MCF 10A (cell line): ENCODE measurements at regions not wholly inside any gene's neighbourhood (a gene's known extent, or its start where the extent isn't known, plus 50 kb on each side); places are given as distances from the start of the nearest gene placed in this dataset.

Experiments used
- BruUV-seq: library from RNA; stranded (reverse); fragments of 400-500 nt; replicated peaks from 2 replicates; lab custom pipeline; 2021; lab: Mats Ljungman, UMichigan
- CTCF ChIA-PET: fragments of 300-600 bp; sonication (Branson Sonifier 250); formaldehyde crosslinking; extraction: SDS; loops from one replicate; lab custom pipeline; 2021; ENCODE audit warnings: antibody characterized with exemption, inconsistent platforms; lab: Yijun Ruan, JAX
- POLR2A ChIA-PET: fragments of 300-600, 350-650 bp; sonication (Branson Sonifier 250); formaldehyde crosslinking; extraction: SDS; loops from one replicate; lab custom pipeline; 2020; ENCODE audit warnings: antibody characterized with exemption, inconsistent platforms; lab: Yijun Ruan, JAX
- DNase-seq: peaks from one replicate; pipeline ENCODE4 v3.0.0-alpha.2; 2018; ENCODE audit not compliant: unreplicated experiment
- H3K27ac Mint-ChIP-seq: one replicate; pipeline ENCODE4 v1.8.0; 2022; ENCODE audit warnings: mild to moderate bottlenecking, low read depth, mixed read lengths; ENCODE audit not compliant: unreplicated experiment
- H3K27me3 Mint-ChIP-seq: one replicate; pipeline ENCODE4 v1.8.0; 2022; ENCODE audit warnings: mixed read lengths; ENCODE audit not compliant: insufficient read depth, unreplicated experiment
- H3K36me3 Mint-ChIP-seq: one replicate; pipeline ENCODE4 v1.8.0; 2022; ENCODE audit warnings: mild to moderate bottlenecking, moderate library complexity, mixed read lengths; ENCODE audit not compliant: insufficient read depth, unreplicated experiment
- H3K4me1 Mint-ChIP-seq: one replicate; pipeline ENCODE4 v1.8.0; 2022; ENCODE audit warnings: mixed read lengths; ENCODE audit not compliant: insufficient read depth, unreplicated experiment
- H3K4me3 Mint-ChIP-seq: one replicate; pipeline ENCODE4 v1.8.0; 2022; ENCODE audit warnings: mild to moderate bottlenecking, moderate library complexity, mixed read lengths; ENCODE audit not compliant: unreplicated experiment
- H3K9me3 Mint-ChIP-seq: one replicate; pipeline ENCODE4 v1.8.0; 2022; ENCODE audit warnings: mixed read lengths; ENCODE audit not compliant: unreplicated experiment
- intact Hi-C: fragments of 100-400 bp; cut with micrococcal nuclease; formaldehyde crosslinking; loops from 2 replicates; pipeline ENCODE4 v1.14.1; 2022
- TF ChIP-seq, protein P1 (sequence below): fragments of 200-600 bp; IDR thresholded peaks from one replicate; pipeline ENCODE4 v1.8.0; 2022; ENCODE audit warnings: antibody characterized with exemption, mild to moderate bottlenecking; ENCODE audit not compliant: unreplicated experiment

DNA sequence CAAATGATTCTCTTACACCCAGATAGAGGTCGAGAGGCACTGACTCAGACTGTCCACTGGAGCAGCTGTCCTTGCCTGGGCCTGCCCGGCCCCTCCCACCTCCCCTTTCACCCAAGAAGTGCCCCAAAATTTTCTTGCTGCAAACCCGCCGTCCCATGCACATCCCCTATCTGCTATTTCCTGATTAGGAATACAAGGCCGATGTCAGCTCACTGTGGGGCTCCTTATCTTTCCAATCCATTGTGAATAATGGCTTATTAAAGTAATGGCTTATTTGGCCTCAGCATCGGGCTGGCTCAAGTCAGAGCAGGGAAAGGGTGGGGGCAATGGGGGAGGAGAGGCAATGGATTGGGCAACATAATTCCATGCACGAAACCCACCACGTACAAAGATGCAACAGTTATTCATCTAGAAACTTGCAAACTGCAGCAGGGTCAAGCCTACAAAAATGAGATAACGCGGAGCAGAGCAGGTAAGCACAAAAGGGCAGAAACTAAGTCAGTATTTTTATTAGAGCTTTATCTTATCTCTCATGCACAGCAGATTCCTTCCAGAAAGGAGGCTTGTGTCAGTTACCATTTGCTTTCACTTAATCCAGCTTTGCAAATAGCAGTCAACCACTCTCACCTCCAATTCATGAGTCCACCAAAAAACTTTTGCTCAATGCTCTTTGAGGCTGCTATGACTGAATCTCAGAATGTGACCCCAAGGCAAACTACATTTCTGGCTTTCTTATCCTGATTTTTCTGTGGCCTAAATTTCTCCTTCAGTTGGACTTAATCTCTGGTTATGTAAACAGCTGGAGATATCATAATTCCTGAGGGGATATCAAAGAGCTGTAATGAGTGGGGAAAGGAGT, 138.2 kb upstream of the OSMR start:
- CTCF ChIA-PET: interaction anchor here (0.7 to 1.7 kb wide), 2 partner anchors 73 to 88 kb away, joined by 4 to 9 read pairs; no protein-coding TSS in a partner anchor
- TF ChIP-seq, protein P1, sequence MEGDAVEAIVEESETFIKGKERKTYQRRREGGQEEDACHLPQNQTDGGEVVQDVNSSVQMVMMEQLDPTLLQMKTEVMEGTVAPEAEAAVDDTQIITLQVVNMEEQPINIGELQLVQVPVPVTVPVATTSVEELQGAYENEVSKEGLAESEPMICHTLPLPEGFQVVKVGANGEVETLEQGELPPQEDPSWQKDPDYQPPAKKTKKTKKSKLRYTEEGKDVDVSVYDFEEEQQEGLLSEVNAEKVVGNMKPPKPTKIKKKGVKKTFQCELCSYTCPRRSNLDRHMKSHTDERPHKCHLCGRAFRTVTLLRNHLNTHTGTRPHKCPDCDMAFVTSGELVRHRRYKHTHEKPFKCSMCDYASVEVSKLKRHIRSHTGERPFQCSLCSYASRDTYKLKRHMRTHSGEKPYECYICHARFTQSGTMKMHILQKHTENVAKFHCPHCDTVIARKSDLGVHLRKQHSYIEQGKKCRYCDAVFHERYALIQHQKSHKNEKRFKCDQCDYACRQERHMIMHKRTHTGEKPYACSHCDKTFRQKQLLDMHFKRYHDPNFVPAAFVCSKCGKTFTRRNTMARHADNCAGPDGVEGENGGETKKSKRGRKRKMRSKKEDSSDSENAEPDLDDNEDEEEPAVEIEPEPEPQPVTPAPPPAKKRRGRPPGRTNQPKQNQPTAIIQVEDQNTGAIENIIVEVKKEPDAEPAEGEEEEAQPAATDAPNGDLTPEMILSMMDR: no peak

DNA sequence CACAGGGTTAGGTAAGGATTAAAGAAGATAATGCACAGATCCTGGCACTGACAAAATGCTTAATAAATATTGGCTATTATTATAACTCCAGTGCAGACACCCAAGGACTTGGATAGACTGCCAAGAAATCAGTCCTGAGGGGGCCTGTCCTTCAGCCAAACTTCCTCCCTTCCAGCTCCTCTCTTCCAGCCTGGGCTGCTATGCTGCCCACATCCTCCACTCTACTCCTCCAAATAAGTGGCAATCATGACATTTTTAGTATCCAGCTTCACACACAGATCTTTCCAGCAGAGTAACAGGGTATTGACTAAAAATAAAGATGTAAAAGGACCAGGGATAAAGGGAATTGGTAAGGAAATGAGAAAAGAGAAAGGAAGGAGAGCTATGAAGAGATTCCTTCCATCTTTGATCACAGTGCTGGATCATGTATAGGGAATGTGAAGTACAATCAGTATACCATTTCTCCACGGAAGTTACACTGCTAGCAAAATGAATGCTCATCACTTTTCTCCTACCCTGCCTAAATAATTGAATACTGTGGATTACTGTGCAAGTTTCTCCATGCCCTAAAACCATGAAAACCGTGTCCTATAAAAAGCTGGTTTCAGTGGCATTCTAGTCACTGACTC, 136.0 kb upstream of the OSMR start:
- no TSS peak for BruUV-seq
- no peaks in the 10 kb centered on the region for H3K9me3 Mint-ChIP-seq
- DNase-seq: no peak
- no peak overlapping the region for H3K4me3 Mint-ChIP-seq
- no peaks in the 10 kb centered on the region for H3K4me1 Mint-ChIP-seq
- TF ChIP-seq, protein P1: no peak
- ChIA-PET CTCF (interaction anchor here (0.7 kb wide), 1 partner anchor 163 kb away, joined by 3 read pairs; no protein-coding TSS in a partner anchor), POLR2A (no interaction called here)
- H3K27me3 Mint-ChIP-seq: no peaks in the 10 kb centered on the region
- H3K27ac Mint-ChIP-seq: no peak overlapping the region
- intact Hi-C loops: no loop called here
- H3K36me3 Mint-ChIP-seq: no peaks in the 10 kb centered on the region

More for the DNA sequence above, 138.2 kb upstream of the OSMR start:
- Mint-ChIP-seq H3K9me3 (no peaks in the 10 kb centered on the region), H3K27me3 (no peaks in the 10 kb centered on the region), H3K4me3 (no peak overlapping the region), H3K36me3 (no peaks in the 10 kb centered on the region), H3K4me1 (no peaks in the 10 kb centered on the region), H3K27ac (peak overlapping the region; percentile 33)
- DNase-seq: no peak
- POLR2A ChIA-PET: interaction anchor here (1.4 kb wide), 1 partner anchor 11 kb away, joined by 3 read pairs; no protein-coding TSS in a partner anchor
- intact Hi-C loops: no loop called here
- no TSS peak for BruUV-seq

DNA sequence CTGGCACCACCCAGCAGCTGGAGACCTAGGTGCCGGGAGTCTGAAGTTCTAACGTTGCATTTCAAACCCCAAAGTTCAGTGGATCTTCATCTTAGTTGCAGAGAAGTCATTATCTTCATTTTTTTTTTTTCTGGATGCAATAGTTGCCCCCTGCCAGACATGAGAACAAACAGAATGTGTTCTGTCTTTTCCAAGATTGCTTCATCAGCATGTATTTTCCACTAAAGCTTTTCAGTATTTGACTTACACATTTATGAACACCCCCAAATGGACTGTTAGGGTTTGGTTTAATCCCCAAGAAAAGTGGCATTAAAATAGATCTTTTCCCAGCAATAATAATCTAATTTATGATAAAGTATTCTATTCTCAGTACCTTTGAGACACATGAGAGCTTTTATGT, 135.2 kb upstream of the OSMR start:
- no peak overlapping the region for H3K27ac Mint-ChIP-seq
- no peak for DNase-seq
- no peaks in the 10 kb centered on the region for H3K4me1 Mint-ChIP-seq
- H3K4me3 Mint-ChIP-seq: no peak overlapping the region
- ChIA-PET CTCF (no interaction called here), POLR2A (no interaction called here)
- intact Hi-C loops: no loop called here
- no peaks in the 10 kb centered on the region for H3K36me3 Mint-ChIP-seq
- no TSS peak for BruUV-seq
- no peaks in the 10 kb centered on the region for H3K9me3 Mint-ChIP-seq
- no peaks in the 10 kb centered on the region for H3K27me3 Mint-ChIP-seq
- TF ChIP-seq, protein P1: no peak

DNA sequence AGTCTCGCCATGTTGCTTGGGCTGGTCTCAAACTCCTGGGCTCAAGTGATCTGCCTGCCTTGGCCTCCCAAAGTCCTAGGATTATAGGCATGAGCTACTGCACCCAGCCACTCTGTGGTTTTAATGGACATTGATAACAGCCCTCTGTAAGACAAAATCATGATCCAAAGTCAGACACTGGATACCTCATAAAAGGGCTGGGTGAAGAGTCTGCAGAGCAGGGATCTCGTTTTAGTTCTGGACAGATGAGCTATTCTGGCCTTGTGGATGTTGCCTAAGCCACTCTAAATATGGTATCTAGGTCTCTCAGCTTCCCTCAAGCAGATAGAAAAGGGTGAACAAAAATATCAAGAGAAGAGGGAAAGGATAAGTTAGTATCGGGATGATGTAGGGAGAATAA, 133.4 kb upstream of the OSMR start:
- Mint-ChIP-seq H3K27ac (no peak overlapping the region), H3K4me3 (no peak overlapping the region), H3K9me3 (no peaks in the 10 kb centered on the region), H3K4me1 (no peaks in the 10 kb centered on the region), H3K27me3 (no peaks in the 10 kb centered on the region), H3K36me3 (no peaks in the 10 kb centered on the region)
- BruUV-seq: no TSS peak
- POLR2A ChIA-PET: no interaction called here
- no peak for DNase-seq
- intact Hi-C loops: no loop called here
- TF ChIP-seq, protein P1: no peak
- CTCF ChIA-PET: interaction anchor here (0.6 to 1.3 kb wide), 2 partner anchors 16 to 114 kb away, joined by 3 to 5 read pairs; no protein-coding TSS in a partner anchor
